AG04450 (cell line): ENCODE measurements at regions not wholly inside any gene's neighbourhood (a gene's known extent, or its start where the extent isn't known, plus 50 kb on each side); places are given as distances from the start of the nearest gene placed in this dataset.

Experiments used
- CTCF ChIA-PET: fragments of 300-600, 350-600 bp; formaldehyde crosslinking; extraction: SDS; loops from one replicate; lab custom pipeline; 2022; ENCODE audit warnings: antibody characterized with exemption, inconsistent platforms; lab: Charles Lee
- POLR2A ChIA-PET: fragments of 350-600 bp; formaldehyde crosslinking; extraction: SDS; loops from one replicate; lab custom pipeline; 2021; ENCODE audit warnings: antibody characterized with exemption, inconsistent platforms; lab: Yijun Ruan, JAX
- DNase-seq: peaks from one replicate; pipeline ENCODE4 v3.0.0-alpha.2; 2011; ENCODE audit warnings: low read depth, low spot score
- H3K27ac ChIP-seq: one replicate; pipeline ENCODE4 v1.5.1; 2012; ENCODE audit warnings: low read depth, low read length, control low read depth
- H3K27me3 ChIP-seq: one replicate; pipeline ENCODE4 v1.6.0; 2012; ENCODE audit warnings: low read length; ENCODE audit not compliant: control insufficient read depth, insufficient read depth
- H3K4me3 ChIP-seq: 2 replicates; pipeline ENCODE4 v1.5.1; 2011; ENCODE audit warnings: mild to moderate bottlenecking, low read depth, low read length, control low read depth
- H3K9me3 ChIP-seq: 2 replicates; pipeline ENCODE4 v1.5.1; 2012; ENCODE audit warnings: low read length; ENCODE audit not compliant: control insufficient read depth, insufficient read depth
- TF ChIP-seq, protein P1 (sequence below): IDR thresholded peaks from 2 replicates; pipeline ENCODE4 v1.5.1; 2011; ENCODE audit warnings: low read depth, low read length, control low read depth, inconsistent platforms

DNA sequence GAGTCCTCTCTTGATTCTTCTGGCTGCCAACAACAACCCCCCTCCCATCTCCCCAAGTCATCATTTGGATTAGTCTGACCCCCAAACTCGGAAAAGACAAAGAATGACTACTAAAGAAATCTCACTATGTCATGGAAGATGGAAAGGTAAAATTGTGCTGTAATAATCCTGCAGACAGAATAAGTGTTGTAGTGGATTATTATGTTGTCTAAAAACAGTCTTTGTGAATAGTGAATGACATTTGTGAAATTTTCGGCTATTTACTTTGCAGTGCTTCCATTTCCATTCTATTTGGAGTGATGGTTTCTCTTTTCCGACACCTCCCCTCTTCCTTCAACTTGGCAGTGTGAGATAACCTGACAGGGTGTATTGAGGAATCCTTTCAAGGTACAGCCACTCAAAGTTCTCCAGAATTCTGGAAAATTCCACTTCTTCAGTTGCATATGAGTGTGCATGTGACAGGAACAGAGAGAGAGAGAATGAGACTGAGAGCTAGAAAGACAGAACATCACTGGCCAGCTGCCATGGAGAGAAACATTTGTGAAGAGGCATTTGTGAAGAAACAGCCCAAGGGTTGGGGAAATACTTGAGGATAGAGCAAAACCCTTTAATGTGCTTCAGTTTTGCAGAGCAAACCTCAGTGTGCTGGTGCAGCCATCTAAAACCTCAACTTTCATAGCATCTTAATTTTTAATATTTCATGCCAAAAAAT is 141.9 kb upstream of the DLX2 start:
- Histone ChIP-seq H3K9me3 (no peaks in the 10 kb centered on the region; the same call in 1 of the 2 replicates), H3K4me3 (no peak overlapping the region), H3K27ac (no peak overlapping the region), H3K27me3 (no peaks in the 10 kb centered on the region)
- TF ChIP-seq, protein P1, sequence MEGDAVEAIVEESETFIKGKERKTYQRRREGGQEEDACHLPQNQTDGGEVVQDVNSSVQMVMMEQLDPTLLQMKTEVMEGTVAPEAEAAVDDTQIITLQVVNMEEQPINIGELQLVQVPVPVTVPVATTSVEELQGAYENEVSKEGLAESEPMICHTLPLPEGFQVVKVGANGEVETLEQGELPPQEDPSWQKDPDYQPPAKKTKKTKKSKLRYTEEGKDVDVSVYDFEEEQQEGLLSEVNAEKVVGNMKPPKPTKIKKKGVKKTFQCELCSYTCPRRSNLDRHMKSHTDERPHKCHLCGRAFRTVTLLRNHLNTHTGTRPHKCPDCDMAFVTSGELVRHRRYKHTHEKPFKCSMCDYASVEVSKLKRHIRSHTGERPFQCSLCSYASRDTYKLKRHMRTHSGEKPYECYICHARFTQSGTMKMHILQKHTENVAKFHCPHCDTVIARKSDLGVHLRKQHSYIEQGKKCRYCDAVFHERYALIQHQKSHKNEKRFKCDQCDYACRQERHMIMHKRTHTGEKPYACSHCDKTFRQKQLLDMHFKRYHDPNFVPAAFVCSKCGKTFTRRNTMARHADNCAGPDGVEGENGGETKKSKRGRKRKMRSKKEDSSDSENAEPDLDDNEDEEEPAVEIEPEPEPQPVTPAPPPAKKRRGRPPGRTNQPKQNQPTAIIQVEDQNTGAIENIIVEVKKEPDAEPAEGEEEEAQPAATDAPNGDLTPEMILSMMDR, result no peak
- ChIA-PET POLR2A (interaction anchor here (0.9 kb wide), 1 partner anchor 40 kb away, joined by 3 read pairs; no protein-coding TSS in a partner anchor), CTCF (no interaction called here)
- no peak for DNase-seq

DNA sequence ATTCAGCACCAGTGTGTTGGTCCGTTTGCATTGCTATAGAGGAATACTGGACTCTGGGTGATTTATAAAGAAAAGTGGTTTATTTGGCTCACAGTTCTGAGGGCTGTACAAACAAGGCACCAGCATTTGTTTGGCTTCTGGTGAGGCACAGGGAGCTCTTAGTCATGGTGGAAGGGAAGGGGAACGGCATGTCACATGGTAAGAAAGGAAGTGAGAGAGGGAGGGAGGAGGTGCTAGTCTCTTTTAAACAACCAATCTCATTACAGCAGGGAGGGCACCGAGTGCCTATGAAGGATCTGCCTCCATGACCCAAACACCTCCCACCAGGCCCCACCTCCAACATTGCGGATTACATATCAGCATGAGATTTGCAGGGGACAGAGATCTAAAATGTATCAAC is 143.9 kb upstream of the DLX2 start:
- TF ChIP-seq, protein P1, result no peak
- DNase-seq, result no peak
- peak overlapping the region; percentile 13 for H3K27ac ChIP-seq
- no peak overlapping the region for H3K4me3 ChIP-seq
- H3K27me3 ChIP-seq, result no peaks in the 10 kb centered on the region
- no peaks in the 10 kb centered on the region; the same call in 1 of the 2 replicates for H3K9me3 ChIP-seq
- ChIA-PET CTCF (interaction anchor here (1.7 kb wide), 1 partner anchor 42 kb away, joined by 4 read pairs; no protein-coding TSS in a partner anchor), POLR2A (no interaction called here)

DNA sequence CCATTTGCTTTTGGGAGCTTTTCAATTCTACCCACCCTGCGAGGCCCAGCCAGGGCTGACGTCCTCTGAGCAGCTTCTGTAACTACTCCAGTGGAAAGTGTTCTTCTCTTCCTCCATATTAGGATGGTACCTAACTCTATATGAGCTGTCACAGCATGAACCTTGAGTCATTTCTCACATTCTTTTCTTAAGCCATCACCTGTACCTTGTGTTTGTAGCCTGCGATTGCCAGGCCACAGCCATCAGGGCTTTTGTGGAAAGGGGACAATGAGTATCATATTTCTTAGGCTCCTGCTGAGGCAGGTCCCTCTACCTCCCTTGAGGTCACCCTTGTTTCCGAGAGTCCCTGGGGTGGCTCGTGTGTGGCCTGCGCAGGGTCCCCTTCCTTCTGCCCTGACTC is 144.5 kb upstream of the DLX2 start:
- Histone ChIP-seq H3K27me3 (no peaks in the 10 kb centered on the region), H3K4me3 (no peak overlapping the region), H3K27ac (peak overlapping the region; percentile 13), H3K9me3 (no peaks in the 10 kb centered on the region; the same call in 1 of the 2 replicates)
- CTCF ChIA-PET, result interaction anchor here (1.7 kb wide), 1 partner anchor 43 kb away, joined by 4 read pairs; no protein-coding TSS in a partner anchor
- TF ChIP-seq, protein P1, result no peak
- no peak for DNase-seq
- POLR2A ChIA-PET, result no interaction called here

DNA sequence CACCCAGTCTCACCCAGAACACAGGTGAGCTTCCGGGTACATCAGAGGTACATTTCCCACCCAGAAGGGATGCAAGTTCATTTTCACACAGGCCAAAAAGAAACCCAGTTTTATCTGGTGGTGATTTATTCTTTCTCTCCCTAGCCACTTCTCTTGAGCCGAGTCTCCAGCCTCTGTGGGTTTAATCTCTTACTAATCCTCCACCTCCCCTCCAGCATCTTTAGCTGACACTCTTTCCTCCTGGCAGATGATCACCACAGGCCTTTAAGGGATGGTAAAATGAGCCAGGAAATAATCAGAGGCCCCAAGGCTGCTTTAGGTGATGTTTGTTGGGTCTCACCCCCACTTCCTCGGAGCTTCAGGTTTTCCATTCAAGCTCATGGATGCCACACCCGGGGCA is 145.7 kb upstream of the DLX2 start:
- POLR2A ChIA-PET, result interaction anchor here (0.6 kb wide), 1 partner anchor 10 kb away, joined by 3 read pairs; no protein-coding TSS in a partner anchor
- CTCF ChIA-PET, result interaction anchor here (1.7 kb wide), 1 partner anchor 44 kb away, joined by 4 read pairs; no protein-coding TSS in a partner anchor
- Histone ChIP-seq H3K4me3 (no peak overlapping the region), H3K27ac (peak overlapping the region; percentile 1), H3K9me3 (no peaks in the 10 kb centered on the region; the same call in 1 of the 2 replicates), H3K27me3 (no peaks in the 10 kb centered on the region)
- TF ChIP-seq, protein P1, result no peak
- DNase-seq, result no peak

DNA sequence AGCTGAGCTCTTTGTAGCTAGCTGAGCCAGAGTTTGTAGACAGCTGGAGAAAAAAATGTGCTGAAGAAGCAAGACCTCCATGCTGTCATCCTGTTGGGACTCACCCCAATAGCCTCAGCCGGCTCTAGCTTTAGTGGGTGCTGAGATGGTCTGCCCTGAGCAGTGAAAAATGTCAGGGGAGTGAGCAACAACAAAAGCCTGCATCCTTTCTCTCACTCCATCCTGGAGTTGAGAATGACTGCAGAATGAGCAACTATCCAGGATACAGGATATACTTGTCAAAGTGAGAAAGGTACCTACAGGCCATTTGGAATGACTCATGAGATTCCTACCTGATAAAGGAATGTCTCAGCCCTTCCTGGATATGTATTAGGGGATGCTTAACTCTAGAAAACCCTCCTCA is 146.1 kb upstream of the DLX2 start:
- ChIA-PET POLR2A (interaction anchor here (0.6 kb wide), 1 partner anchor 10 kb away, joined by 3 read pairs; no protein-coding TSS in a partner anchor), CTCF (interaction anchor here (1.0 kb wide), 1 partner anchor 213 kb away, joined by 5 read pairs; no protein-coding TSS in a partner anchor)
- Histone ChIP-seq H3K4me3 (no peak overlapping the region), H3K27ac (peak overlapping the region; percentile 1), H3K27me3 (no peaks in the 10 kb centered on the region), H3K9me3 (no peaks in the 10 kb centered on the region; the same call in 1 of the 2 replicates)
- DNase-seq, result no peak
- TF ChIP-seq, protein P1, result no peak
